IPS-NIHi7 (cell line): ENCODE measurements at regions not wholly inside any gene's neighbourhood (a gene's known extent, or its start where the extent isn't known, plus 50 kb on each side); places are given as distances from the start of the nearest gene placed in this dataset.
"Not testable (repeated sequence)": the region's sequence is repeated elsewhere in the genome, so short reads cannot be mapped to it uniquely, and the experiment has no call there.

Source experiments
- DNase-seq: peaks from one replicate; pipeline ENCODE4 v3.0.0; 2012; ENCODE audit warnings: mixed read lengths; ENCODE audit errors: extremely low spot score

DNA sequence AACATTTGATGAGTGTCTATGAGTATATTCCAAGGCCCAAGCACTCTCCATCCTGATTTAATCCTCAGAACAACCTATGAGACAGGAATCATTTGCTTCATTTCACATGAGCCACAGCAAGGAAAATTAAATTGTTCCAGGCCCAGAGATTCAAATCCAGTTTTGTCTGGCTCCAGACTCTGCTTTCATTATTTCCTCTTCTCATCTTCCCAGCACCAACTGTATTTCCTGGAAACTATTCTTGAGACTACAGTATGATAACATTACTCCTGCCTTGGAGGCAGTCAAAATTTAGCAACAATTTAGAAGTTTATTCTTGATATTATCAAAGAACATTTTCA lies 194.5 kb downstream of the ZNF608 start:
- DNase-seq = no peak

DNA sequence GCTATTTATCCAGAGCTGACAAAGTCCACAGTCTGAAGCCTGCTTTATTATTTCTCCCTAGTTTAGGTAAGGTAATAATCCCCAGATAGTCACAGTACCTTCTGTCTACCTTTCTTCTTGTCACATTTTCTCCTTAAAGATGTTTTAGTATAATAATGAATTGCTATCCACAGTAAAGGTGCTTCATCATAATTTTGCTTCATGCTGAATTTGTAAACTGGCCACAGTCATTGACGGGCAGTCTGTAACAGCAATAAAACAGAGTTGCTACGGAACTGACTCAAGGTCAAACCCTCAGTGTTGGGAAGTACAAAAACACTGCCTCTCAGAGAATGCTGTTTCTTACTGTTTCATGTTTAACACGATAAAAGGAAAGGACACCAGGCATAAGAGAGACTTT lies 195.7 kb downstream of the ZNF608 start:
- DNase-seq = no peak

DNA sequence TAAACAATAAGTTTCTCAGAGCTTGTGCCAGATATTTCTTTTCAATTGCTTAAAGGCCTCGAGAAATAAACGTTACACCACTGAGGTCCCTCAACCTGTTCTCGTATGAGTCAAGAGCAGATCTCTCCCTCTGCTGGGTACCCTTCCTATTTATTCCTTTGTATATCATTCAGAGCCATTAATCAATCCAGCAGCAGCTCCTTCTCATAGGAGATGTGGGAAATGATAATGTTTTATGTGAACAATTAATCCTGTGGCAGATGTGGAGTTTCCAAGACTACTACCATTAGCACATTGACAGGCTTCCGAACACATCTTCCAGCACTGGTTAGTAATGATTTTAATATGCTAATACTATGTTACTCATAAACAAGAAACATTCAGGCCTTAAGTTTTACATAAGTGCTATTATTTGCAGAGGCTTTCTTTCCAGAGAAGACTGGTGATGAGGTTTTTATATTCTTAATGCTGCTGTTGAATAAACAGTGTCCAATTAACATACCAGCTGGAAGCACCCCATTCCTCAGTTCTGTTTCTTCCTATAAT lies 196.5 kb downstream of the ZNF608 start:
- no peak for DNase-seq

DNA sequence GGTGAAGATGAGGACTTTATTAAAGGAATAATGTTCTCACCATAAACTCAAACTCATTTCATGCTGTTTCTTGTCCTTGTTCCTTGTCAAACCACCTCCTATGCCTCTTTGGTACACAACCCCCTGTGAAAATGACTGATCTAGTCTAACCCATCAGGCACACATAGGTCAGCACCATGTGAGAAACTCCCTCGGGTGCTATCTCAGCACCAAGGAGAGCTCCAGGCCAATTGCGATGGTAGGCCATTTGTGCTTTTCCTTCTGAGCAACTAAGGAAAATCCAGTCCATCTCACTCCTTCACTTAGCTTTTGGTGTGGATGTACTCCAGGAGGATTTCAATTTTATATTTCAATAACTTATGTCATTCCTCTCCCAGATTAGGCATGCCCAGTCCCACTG lies 199.8 kb downstream of the ZNF608 start:
- DNase-seq = peak; percentile 45

DNA sequence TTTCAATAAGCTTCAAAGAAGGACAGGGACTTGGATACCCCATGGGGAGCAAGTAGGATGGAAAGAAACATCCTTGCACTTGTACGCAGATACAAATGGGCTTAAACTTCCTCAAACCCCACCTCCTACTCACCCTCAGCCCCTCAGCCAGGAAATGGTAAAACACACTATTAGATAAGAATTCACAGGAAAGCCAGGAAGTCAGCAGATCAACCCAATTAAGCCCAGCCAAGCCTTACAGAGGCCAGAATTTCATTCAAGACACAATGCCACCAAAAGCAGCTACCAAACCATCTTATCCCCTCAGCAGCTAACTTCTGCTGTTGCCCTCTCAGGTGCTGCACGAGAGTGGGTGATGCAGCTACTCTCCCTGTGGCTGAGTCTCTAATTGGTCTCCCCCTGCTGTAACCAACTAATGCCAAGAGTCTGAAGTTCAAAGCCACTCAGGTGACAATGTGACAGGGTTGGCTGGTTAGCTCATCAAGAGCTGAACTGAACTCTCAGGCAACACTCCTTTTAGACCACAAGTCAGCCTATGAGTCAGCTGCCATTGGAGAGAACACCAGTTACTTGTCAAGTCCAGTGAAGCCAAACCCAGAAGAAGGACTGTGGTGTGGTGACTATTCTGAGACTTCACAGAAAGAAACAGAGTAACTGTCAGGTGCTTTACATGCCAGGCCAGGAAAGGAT lies 201.9 kb downstream of the ZNF608 start:
- no peak for DNase-seq

DNA sequence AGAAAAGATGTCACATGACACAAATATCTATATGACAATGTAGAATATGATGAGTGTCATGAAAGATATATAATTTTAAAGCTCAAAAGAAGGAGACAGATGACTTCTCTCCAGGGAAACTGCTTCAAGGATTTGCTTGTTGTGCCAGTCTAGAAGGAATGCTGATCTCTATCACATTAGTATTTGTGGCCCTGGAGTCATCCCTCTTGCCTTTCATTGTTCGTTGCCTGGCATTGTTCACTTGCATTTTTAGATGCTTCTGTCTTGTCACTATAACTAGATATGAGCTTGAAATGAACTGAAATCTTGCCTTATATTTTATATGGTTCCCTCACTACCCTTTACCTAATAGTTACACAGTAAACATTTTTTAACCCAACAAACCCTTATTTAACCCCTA lies 207.5 kb downstream of the ZNF608 start:
- no peak for DNase-seq

DNA sequence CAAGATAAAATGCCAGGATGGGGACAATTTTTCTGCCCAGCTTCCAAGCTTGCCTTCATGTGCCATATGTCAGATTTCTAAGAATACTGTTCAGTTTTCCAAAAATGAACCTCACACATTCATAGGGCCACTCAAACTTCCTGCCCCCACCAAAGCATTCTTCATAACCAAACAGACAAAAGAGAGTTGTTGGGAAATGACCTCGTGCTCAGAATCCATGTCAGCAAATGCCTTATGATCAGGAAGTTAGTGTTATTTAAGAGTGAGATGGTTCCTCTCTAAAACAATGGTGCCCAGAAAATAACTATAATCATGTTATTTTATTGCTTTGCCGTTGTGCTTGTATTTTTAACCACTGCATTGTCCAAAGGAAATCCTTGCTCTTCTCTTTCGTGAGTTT lies 208.2 kb downstream of the ZNF608 start:
- DNase-seq = no peak

DNA sequence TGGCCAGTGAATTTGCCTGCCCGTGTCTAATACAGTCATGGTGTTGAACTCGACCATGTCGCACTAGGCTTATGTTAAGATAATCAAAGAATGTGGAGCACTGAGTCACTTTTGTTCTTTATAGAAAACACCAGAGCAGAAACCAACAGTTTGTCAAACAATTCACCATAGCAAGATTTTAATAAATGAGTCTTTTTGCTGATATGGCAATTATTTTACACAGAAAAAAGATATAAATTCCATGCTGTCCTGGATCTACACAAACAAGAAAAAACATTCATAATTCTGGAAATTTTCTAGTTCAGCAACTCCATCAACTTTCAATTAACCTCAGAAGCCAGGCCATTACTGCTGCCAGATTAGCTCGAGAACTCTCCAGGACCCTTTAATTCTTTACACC lies 208.9 kb downstream of the ZNF608 start:
- no peak for DNase-seq

DNA sequence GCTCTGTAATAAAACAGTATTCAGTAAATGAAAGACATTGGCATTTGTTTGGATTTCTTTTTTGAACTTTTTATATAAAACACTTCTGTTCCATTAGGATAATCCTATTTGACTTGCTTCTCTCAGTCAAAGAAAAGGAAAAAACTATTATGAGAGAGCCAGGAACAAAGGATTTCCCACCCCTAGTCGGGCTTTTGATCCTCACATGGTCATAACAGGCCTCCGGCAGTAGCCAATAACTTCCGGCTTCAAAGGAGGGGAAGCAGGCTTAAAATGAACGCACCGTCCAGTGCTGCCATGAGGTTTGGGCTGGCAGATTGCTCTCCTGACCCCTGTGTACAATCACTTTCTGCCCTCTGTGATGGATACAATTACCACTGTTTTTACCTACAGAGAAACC lies 209.3 kb downstream of the ZNF608 start:
- DNase-seq = no peak

DNA sequence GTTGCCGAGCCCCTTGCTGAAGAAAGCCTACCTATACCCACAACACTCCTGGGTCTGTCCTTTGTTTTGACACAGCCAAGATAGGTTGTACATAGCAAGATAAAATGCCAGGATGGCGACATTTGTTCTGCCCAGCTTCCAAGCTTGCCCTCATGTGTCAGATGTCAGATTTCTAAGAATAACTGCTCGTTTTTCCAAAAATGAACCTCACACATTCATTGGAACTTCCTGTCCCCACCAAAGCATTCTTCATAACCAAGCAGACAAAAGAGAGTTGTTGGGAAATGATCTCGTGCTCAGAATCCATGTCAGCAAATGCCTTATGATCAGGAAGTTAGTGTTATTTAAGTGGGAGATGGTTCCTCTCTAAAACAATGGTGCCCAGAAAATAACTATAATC lies 210.1 kb downstream of the ZNF608 start:
- DNase-seq = no peak

DNA sequence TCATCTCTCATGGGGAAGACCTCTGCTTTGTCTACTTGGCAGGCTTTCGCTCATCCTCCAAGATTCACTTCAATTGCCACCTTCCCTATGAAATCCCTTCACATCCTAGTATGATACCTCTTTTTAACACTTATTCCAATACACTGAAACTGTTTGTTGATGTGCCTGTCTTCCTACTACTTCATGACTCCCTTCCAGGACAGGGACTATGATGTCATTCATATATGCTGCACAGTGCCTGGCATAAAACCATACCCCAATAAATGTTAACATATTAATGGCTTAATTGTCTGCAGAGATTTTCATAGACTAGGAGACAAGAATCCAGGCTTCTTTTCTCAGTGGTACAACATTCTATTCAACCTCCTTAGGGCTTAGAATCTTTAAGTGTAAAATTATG lies 215.5 kb downstream of the ZNF608 start:
- no peak for DNase-seq

DNA sequence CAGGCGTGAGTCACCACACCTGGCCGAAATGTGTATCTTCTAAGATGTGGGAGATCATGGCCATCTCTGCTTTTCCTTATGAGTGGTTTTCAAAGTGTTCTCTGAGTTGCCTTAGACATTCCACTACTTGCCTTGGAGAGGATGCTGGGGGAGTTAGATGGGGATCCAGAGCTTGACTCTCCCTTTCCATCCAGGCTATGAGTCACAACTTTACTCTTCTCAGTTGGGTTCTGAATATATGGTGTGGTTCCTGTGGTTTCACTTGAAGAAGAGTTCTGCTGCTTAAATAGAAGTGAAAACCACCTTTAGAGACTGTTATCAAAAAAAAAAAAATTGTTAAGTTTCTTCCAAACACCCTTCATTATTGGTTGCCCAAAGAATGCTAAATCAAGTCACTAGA lies 217.6 kb downstream of the ZNF608 start:
- DNase-seq = no peak

DNA sequence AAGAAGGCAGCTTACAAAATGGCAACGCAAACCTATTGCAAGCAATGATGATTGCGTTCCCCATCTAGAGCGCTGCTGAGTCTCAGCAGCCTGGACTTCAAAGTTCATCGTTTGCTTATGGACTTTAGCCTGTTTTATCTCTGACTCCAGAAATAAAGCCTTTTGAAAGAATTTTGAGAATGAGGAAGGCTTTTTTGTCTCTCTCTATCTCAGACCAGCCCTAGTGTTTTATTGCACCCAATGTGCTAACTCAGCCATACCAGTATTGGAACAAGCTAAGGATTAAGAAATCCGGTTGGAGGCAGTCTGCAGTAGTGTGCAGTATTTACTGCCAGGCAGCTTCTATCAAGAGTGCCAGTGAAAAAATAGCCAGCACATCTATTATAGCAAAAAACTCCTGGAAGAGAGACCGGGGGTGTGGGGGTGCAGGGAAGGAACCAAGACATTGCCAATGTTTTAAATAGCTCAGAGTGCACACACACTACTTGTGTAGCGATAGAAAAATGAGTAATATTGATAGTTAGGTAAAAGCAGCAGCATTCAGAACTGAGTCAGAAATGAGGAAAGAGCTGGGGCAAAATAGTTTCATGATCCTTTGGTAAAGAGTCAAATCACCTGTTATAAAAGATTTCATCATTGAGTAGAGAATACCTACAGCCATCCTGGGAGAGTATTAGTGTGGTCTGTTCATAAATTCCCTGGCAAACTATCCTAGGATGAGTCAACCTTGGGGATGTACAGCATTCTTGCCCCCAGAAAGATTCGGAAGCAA lies 219.0 kb downstream of the ZNF608 start:
- DNase-seq = no peak

DNA sequence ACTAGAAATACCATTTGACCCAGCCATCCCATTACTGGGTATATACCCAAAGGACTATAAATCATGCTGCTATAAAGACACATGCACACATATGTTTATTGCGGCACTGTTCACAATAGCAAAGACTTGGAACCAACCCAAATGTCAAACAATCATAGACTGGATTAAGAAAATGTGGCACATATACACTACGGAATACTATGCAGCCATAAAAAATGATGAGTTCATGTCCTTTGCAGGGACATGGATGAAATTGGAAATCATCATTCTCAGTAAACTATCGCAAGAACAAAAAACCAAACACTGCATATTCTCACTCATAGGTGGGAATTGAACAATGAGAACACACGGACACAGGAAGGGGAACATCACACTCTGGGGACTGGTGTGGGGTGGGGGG lies 220.4 kb downstream of the ZNF608 start:
- DNase-seq = not testable (repeated sequence)

DNA sequence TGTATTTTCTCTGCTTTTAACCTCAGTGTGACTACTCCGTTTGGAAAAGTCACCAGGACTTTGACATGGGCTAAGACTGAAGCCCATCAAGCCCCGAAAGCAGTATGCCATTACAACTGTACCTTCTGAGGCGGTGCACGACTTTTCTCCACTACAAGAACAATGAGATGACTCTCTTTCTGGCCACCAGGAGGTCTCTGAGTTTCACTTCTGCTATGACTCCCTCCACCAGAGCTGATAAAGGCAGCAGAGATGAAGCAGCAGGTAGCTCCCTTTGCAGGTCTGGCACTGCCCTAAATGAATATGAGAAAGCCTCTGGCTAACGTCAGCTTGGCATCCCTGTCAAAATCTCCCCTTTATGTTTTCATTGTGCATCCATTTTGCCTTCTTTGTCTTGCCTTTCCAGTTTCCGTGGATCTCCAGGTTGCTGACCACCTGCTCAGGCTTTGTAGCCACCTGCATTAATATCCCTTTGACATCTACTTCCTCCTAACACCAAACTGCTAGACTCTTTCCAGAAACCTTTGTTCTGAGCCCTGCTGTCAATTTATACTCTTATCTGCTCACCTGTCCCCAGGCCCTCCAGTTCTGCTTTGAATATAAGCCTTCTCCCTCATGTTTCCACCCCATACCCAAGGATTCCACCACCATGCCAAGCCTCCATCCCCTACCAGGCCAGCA lies 221.7 kb downstream of the ZNF608 start:
- DNase-seq = no peak

DNA sequence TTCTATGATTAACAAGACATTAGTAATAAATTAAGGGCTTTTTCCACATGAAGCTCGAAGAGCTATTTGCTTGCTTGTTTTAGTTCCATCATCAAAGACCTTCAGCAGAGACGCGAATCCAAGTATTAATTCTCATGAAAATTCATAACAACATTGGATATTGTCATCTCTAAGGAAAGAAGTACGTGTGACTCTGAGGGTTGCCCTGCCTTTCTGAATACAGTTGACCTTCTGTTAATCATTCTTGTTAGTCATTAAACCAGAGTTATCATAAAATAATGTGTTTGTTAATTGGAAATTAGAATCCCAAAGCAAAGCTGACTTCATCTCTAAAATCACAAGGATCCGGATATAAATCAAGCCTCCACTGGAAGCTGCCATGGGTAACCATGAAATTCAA lies 222.5 kb downstream of the ZNF608 start:
- DNase-seq = no peak

DNA sequence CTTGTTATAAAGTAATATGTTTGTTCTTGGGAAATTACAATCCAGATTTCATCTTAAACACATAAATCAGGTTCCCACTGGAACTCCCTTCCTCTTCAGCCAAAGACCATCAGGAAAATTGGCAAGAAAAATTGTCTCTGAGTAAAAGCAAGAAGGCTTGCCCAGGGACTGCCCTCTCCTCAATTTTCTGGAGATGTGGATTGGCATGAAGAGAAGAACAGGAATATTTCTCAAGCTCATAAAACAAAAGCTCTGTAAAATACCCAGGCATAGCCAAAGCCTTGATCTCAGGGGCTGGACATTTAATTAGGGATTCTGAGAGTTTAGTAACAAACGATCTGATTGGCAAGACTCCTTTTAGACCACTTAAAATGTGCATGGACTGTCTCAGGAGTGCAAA lies 223.4 kb downstream of the ZNF608 start:
- no peak for DNase-seq

DNA sequence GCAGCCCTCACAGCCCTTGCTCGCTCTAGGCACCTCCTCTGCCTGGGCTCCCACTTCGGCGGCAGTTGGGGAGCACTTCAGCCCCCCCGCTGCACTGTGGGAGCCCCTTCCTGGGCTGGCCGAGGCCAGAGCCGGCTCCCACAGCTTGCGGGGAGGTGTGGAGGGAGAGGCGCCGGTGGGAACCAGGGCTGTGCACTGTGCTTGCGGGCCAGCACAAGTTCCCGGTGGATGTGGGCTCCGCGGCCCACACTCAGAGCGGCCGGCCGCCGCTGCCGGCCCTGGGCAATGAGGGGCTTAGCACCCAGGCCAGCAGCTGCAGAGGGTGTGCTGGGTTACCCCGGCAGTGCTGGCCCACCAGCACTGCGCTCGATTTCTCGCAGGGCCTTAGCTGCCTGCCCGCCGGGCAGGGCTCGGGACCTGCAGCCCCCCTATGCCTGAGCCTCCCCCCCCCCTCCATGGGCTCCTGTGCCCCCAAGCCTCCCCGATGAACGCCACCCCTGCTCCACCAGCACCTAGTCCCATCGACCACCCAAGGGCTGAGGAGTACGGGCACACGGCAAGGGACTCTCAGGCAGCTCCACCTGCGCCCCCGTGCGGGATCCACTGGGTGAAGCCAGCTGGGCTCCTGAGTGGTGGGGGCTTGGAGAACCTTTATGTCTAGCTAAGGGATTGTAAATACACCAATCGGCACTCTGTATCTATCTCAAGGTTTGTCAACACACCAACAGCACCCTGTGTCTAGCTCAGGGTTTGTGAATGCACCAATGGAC lies 224.8 kb downstream of the ZNF608 start:
- no peak for DNase-seq

DNA sequence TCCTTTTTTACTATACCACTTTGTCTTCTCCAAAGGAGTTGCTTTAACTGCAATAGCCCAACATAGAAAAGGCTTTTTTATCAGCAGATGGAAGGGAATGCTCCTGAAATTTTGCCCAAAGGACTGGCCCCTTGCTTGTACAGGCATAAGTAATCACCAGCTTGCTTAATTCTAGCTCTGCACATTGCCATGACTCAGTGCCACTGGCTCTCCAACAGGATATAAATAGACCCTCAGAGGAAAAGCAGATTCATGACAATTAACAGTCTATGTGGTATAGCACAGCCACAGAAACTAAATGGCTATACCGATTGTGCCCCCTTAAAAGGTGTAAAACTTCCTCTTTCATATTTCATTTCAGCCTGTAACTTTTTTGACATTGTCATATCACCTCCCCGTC lies 227.0 kb downstream of the ZNF608 start:
- no peak for DNase-seq

DNA sequence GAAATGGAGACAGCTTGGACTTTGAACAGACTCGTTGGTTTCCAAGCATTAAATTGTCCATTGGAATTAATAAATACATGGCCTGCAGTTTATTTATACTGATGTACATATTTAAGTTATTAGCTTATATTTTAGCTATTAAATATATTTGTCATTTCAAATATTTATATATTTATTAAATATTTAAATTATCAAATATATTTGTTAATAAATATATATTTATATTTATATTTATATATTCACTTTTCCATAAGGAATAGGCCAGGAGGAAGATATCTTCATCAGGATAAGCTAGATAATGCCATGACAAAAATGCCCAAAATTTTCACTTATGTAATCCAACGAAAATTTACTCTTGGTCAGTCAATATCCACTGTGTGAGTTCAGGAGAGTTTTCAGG lies 229.9 kb downstream of the ZNF608 start:
- DNase-seq = no peak

DNA sequence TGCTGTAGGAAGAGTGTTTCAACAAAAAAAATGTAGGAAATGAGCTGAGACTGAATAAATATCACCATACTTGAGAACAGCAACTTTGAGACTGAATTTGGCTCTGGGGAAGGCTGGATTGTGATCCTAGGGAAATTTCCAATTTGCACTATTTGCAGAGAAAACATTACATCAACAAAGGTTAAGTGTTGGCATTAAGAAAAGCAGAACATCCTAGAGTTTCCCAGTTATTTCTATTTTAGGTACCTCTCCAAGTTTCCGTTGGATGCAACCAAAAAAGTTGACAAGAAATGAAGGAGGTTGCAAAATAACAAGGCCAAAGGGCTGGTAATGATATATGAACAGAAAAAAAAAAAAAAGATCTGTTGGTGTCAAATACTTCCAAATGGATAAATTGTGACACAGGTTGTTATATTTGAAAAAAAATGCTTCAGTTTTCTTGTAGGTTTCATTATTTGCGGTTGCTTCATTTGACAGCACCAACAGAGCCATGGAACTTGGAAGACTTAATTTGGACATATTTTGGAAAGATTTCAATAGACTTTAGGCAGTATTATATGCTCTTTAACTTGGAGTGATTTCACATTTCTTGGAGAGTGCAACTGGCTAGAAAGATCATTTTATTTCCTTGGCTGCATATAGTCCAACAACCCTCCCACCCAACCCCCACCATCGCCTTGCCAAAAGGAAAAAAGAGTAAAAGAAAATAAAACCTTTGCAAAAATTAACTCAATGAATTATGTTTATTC lies 230.8 kb downstream of the ZNF608 start:
- DNase-seq = no peak
